Spinal cord (tissue), 9 donors: ENCODE measurements at regions not wholly inside any gene's neighbourhood (a gene's known extent, or its start where the extent isn't known, plus 50 kb on each side); places are given as distances from the start of the nearest gene placed in this dataset.
"Not testable (repeated sequence)": the region's sequence is repeated elsewhere in the genome, so short reads cannot be mapped to it uniquely, and the experiment has no call there.

ENCODE experiments used
- DNase-seq, 6 donors: peaks; one replicate each; pipeline versions ENCODE4 v3.0.0 to v3.0.0-alpha.2; 2013 to 2015; ENCODE audit warnings: low spot score in 6 of 6, low read depth in 4 of 6
- H3K27ac ChIP-seq: one replicate; pipeline ENCODE4 v1.5.1; 2013; ENCODE audit warnings: low read depth, low read length, control low read depth
- H3K27me3 ChIP-seq: one replicate; pipeline ENCODE4 v1.6.1; 2013; ENCODE audit warnings: low read length; ENCODE audit not compliant: control insufficient read depth, insufficient read depth
- H3K36me3 ChIP-seq: one replicate; pipeline ENCODE4 v1.6.1; 2013; ENCODE audit warnings: low read length; ENCODE audit not compliant: control insufficient read depth, insufficient read depth
- H3K4me1 ChIP-seq: one replicate; pipeline ENCODE4 v1.6.1; 2013; ENCODE audit warnings: low read length; ENCODE audit not compliant: control insufficient read depth, insufficient read depth
- H3K4me3 ChIP-seq: one replicate; pipeline ENCODE4 v1.5.1; 2013; ENCODE audit warnings: low read depth, low read length, control low read depth
- H3K9me3 ChIP-seq: one replicate; pipeline ENCODE4 v1.6.1; 2013; ENCODE audit warnings: low read length; ENCODE audit not compliant: control insufficient read depth, insufficient read depth
- WGBS: methylation state at CpG from one replicate; pipeline ENCODE4 v1.1.5; 2013; ENCODE audit warnings: missing lambda C conversion rate; ENCODE audit not compliant: insufficient coverage; 5-methylcytosine and 5-hydroxymethylcytosine counted together
- donor health status: healthy.

DNA sequence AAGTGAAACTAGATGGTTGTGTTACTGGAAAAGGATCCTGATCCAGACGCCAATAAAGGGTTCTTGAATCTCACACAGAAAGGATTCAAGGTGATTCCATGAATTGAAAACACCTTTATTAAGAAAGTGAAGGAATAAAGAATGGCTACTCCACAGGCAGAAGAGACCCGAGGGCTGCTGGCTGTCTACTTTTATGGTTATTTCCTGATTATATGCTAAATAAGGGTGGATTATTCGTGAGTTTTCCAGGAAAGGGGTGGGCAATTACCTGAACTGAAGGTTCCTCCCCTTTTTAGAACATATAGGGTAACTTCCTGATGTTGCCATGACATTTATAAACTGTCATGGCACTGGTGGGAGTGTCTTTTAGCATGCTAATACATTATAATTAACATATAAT, 50.9 kb upstream of the WARS2 start:
- WGBS: no CpG with 5 or more reads among the region's 3 CpGs
- DNase-seq: no peak
- H3K27me3 ChIP-seq: no peaks in the 10 kb centered on the region
- no peak overlapping the region for H3K27ac ChIP-seq
- H3K4me3 ChIP-seq: no peak overlapping the region
- no peaks in the 10 kb centered on the region for H3K4me1 ChIP-seq
- no peaks in the 10 kb centered on the region for H3K36me3 ChIP-seq
- H3K9me3 ChIP-seq: no peaks in the 10 kb centered on the region

DNA sequence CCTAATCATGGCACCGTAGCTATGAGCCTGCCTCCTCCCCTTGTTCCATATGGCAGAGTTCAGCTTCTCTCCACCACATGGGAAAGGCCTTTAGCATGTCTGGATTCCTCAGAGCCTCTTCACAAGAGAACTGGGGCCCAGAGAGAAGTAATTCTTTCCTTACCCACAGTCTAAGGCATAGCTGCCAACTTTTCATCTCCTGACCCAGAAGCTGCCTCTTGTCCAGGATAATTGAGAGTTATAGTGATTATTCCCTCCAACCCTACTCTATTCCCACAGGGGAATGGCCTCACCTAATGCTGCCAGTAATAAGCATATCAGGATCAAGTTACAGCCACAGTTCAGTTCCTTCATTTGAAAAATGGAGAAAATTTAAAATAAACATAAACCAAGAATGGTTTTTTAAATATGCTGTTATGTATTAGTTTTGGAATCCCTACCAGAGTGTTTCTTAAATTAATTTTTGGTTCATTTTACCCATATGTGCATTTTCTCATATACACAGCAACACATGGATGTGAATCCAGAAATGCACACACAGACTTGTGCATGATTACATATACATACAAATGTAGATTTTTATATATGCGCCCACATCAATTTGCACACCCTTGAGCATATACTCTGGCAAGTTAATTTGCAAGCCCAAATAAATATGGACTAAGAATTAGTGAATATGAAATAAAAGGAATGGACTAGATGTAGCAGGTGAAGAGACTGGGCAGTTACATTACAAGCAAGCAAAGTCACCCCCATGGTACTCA, 63.9 kb upstream of the WARS2 start:
- peaks cover 2% of the 10 kb centered on the region for H3K9me3 ChIP-seq
- H3K4me3 ChIP-seq: no peak overlapping the region
- H3K4me1 ChIP-seq: no peaks in the 10 kb centered on the region
- H3K27me3 ChIP-seq: no peaks in the 10 kb centered on the region
- no peak overlapping the region for H3K27ac ChIP-seq
- no peak for DNase-seq
- WGBS: 83% methylated on average over 1 of the region's 2 CpGs
- H3K36me3 ChIP-seq: no peaks in the 10 kb centered on the region

DNA sequence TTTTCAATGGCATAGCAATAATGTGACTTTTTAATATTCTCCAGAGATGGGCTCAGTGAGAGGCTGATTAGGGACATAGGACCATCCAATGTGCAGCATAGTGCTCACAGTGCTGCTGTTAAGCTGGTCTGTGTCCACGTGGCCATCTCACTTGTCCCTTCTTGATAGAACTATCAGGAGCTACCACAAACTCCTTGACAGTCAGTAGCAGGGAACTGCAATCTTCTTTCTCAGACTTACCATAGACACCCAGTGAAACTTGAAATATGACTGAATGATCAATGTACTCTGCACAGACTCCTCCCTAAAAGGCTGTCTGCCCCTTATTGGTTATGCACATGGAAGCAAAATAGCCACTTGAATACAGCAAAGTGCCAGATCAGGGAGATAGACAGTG, 64.5 kb upstream of the WARS2 start:
- Histone ChIP-seq H3K4me1 (no peaks in the 10 kb centered on the region), H3K27ac (no peak overlapping the region), H3K27me3 (no peaks in the 10 kb centered on the region), H3K4me3 (no peak overlapping the region), H3K9me3 (peaks cover 2% of the 10 kb centered on the region), H3K36me3 (no peaks in the 10 kb centered on the region)
- WGBS: 75% methylated on average over 1 of the region's 1 CpG
- no peak for DNase-seq

DNA sequence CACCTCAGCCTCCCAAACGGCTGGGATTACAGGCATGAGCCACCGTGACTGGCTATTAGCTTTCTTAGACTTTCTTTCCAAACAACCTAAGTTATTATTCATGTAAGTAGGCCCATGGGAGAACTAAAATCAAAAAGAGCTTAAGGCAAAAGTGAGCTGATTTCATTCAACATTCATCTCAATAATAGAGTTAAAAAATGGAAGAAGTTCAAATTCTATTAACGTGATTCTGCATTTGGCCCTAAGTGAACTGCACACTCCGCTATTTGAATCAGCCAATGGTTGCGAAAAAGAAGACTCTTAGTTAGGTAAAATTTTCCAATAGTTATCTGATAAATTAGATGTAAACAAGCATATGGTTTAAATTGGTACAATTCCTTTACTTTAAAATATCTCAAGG, 68.6 kb upstream of the WARS2 start:
- WGBS: no CpG with 5 or more reads among the region's 5 CpGs
- Histone ChIP-seq H3K4me3 (no peak overlapping the region), H3K4me1 (no peaks in the 10 kb centered on the region), H3K27ac (no peak overlapping the region), H3K27me3 (no peaks in the 10 kb centered on the region), H3K36me3 (no peaks in the 10 kb centered on the region), H3K9me3 (no peaks in the 10 kb centered on the region)
- DNase-seq: peak in 1 of 6 donors; percentile 15

DNA sequence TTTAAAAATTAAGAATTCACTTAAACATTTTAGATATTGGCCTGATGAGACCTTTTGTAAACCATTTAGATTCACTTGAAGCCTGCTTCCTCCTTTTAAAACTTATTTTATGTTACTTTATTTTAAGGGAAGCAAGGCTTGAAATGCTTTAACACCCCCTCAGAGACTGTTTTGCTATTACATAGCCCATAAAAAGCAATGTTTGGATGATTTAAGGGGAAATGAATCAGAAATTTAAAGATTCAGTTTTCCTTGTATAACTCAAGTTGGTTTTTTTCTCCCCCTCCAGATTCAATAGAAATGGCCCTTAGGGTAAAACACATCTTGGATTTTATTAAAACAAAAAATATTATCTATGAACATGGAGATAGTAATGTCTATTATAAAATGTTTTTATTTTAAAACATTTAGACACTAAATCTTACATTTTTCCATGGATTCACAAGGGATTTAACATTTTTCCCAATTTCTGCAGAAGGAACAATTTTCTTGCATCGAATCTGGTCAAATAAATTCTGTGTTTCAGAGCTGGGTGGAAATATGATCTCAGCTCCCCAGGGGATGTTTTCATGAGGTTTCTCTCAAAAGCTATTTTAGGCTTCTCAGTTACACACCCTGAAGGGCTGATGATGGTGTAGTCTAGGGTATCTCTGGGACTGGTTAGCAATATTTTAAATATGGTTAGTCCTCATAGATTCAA, 69.3 kb upstream of the WARS2 start:
- no peaks in the 10 kb centered on the region for H3K9me3 ChIP-seq
- no peaks in the 10 kb centered on the region for H3K4me1 ChIP-seq
- H3K27ac ChIP-seq: no peak overlapping the region
- no CpG with 5 or more reads among the region's 1 CpG for WGBS
- DNase-seq: peak in 2 of 6 donors; percentile 23 to 47
- H3K4me3 ChIP-seq: no peak overlapping the region
- H3K27me3 ChIP-seq: no peaks in the 10 kb centered on the region
- H3K36me3 ChIP-seq: no peaks in the 10 kb centered on the region

DNA sequence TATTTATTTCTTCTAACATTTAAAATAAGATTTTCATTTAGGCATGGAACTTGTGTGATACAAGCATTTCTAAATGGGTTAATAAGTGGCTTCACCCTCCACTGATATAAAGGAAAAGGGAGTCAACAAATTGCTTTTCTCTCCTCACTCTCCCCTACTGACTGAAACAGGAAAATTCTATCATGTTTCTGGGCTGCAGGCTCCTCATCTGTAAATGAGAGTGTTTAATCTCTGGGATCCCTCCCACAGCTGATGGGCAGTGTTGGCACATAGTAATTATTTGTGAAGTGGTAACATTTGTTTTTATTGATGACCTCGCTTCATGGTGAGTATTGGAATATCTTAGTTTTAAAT, 69.8 kb upstream of the WARS2 start:
- H3K4me3 ChIP-seq: no peak overlapping the region
- H3K27ac ChIP-seq: no peak overlapping the region
- H3K9me3 ChIP-seq: no peaks in the 10 kb centered on the region
- WGBS: no CpG with 5 or more reads among the region's 1 CpG
- no peaks in the 10 kb centered on the region for H3K4me1 ChIP-seq
- no peaks in the 10 kb centered on the region for H3K36me3 ChIP-seq
- no peak for DNase-seq
- H3K27me3 ChIP-seq: no peaks in the 10 kb centered on the region

DNA sequence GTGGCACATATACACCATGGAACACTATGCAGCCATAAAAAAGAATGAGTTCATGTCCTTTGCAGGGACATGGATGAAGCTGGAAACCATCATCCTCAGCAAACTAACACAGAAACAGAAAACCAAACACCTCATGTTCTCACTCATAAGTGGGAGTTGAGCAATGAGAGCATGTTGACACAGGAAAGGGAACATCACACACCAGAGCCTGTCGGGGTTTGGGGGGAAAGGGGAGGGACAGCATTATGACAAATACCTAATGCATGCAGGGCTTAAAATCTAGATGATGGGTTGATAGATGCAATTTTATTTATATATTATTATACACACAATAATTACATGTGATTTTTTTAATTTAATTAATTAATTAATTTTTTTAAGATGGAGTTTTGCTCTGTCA, 72.8 kb upstream of the WARS2 start:
- not testable (repeated sequence) for H3K9me3 ChIP-seq, H3K4me3 ChIP-seq, H3K4me1 ChIP-seq, H3K36me3 ChIP-seq, H3K27me3 ChIP-seq, H3K27ac ChIP-seq, DNase-seq
- WGBS: no CpG with 5 or more reads among the region's 1 CpG

DNA sequence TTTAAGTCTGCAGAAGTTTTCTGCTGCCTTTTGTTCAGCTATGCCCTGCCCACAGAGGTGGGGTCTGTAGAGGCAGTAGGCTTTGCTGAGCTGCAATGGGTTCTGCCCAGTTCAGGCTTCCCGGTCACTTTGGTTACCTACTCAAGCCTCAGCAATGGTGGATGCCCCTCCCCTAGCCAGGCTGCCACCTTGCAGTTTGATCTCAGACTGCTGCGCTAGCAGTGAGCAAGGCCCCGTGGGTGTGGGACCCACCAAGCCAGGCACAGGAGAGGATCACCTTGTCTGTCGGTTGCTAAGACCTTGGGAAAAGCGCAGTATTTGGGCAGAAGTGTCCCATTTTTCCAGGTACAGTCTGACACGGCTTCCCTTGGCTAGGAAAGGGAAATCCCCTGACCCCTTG, 74.5 kb upstream of the WARS2 start:
- 97% methylated on average over 6 of the region's 6 CpGs for WGBS

DNA sequence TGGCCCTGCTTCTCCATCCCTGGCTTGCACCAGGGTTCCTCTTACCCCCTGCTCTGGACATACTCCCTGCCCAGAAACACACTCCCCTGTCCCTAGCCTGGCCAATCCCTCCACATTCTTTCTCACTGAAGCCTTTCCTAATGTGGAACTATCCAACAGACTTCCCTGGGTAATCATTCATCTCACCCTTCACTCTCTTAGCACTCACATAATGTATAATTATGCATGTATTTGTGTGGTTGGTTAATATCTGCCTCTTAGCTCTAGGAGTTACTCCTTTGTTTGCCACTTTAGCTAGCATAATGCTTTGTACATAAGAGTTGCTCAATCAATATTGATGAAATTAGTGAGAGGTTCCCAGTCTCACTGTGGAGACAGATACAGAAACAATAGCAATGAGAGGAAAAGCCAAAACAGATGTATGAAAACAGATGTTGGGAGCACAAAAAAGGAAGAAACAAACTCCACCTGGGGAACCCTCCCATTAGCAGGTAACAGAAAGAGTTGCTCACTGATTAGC, 76.9 kb upstream of the WARS2 start:
- H3K9me3 ChIP-seq: no peaks in the 10 kb centered on the region
- H3K27ac ChIP-seq: no peak overlapping the region
- no peaks in the 10 kb centered on the region for H3K36me3 ChIP-seq
- DNase-seq: no peak
- H3K27me3 ChIP-seq: no peaks in the 10 kb centered on the region
- no peaks in the 10 kb centered on the region for H3K4me1 ChIP-seq
- H3K4me3 ChIP-seq: no peak overlapping the region

More for the DNA sequence above, 74.5 kb upstream of the WARS2 start:
- H3K27me3 ChIP-seq, H3K9me3 ChIP-seq, H3K4me3 ChIP-seq, H3K27ac ChIP-seq, H3K36me3 ChIP-seq, DNase-seq, H3K4me1 ChIP-seq: not testable (repeated sequence)

DNA sequence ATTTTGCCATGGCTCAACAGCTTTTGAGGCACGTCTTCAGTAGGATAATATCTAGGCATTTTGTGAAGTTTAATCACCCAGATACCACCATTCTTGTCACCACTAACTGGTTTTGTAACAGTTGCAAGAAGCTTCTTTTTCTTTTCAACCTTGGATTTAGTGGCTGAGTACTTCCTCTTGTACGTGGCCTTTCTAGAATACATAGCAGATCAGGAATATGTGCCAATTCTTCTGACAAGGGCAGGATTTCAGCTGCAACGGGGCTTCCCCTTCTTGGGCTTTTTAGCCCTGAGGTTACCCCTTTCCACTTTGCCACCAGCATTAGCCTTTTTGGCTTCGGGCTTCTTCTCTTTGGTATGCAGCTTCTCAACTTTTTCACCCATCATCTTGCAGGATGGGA, 79.3 kb upstream of the WARS2 start:
- Histone ChIP-seq H3K4me3 (no peak overlapping the region), H3K27ac (no peak overlapping the region), H3K27me3 (no peaks in the 10 kb centered on the region), H3K36me3 (no peaks in the 10 kb centered on the region), H3K4me1 (no peaks in the 10 kb centered on the region), H3K9me3 (no peaks in the 10 kb centered on the region)
- no peak for DNase-seq
- WGBS: 82% methylated on average over 3 of the region's 4 CpGs
